Caco-2 (cell line): ENCODE measurements at regions not wholly inside any gene's neighbourhood (a gene's known extent, or its start where the extent isn't known, plus 50 kb on each side); places are given as distances from the start of the nearest gene placed in this dataset.

Experiments
- BruUV-seq: library from RNA; stranded (reverse); fragments of 400-500 nt; replicated peaks from 2 replicates; lab custom pipeline; 2021; lab: Mats Ljungman, UMichigan
- CTCF ChIA-PET: fragments of 300-600 bp; sonication (Branson Sonifier 250); formaldehyde crosslinking; loops from one replicate; lab custom pipeline; 2022; ENCODE audit warnings: antibody characterized with exemption; lab: Charles Lee
- POLR2A ChIA-PET: fragments of 300-600 bp; sonication (Branson Sonifier 250); formaldehyde crosslinking; loops from one replicate; lab custom pipeline; 2022; ENCODE audit warnings: antibody characterized with exemption; lab: Charles Lee
- DNase-seq, 2 experiments: peaks; one replicate each; pipeline versions ENCODE4 v3.0.0 to v3.0.0-alpha.2; 2020 to 2022
- H3K27me3 ChIP-seq: replicated peaks from 2 replicates; pipeline ENCODE4 v1.6.0; 2011; ENCODE audit warnings: low read length; ENCODE audit not compliant: control insufficient read depth, insufficient read depth
- H3K36me3 ChIP-seq: 2 replicates; pipeline ENCODE4 v1.5.1; 2011; ENCODE audit warnings: low read length; ENCODE audit not compliant: control insufficient read depth, insufficient read depth
- H3K4me1 ChIP-seq: fragments of 250-450 bp; sonication (Bioruptor Pico); 2 replicates; pipeline ENCODE4 v1.5.1; 2020; ENCODE audit warnings: mild to moderate bottlenecking
- H3K4me3 ChIP-seq: 2 replicates; pipeline ENCODE4 v1.5.1; 2011; ENCODE audit warnings: low read depth, mild to moderate bottlenecking, control low read depth, low read length
- H3K9me3 ChIP-seq: fragments of 250-450 bp; sonication (Bioruptor Pico); 2 replicates; pipeline ENCODE4 v1.5.1; 2020; ENCODE audit warnings: mild to moderate bottlenecking, moderate library complexity
- H3K27ac Mint-ChIP-seq: one replicate; pipeline ENCODE4 v1.8.0; 2022; ENCODE audit warnings: mixed read lengths; ENCODE audit not compliant: unreplicated experiment
- H3K27me3 Mint-ChIP-seq: one replicate; pipeline ENCODE4 v1.8.0; 2022; ENCODE audit warnings: mixed read lengths; ENCODE audit not compliant: insufficient read depth, unreplicated experiment
- H3K36me3 Mint-ChIP-seq: one replicate; pipeline ENCODE4 v1.8.0; 2022; ENCODE audit warnings: mild to moderate bottlenecking, mixed read lengths; ENCODE audit not compliant: insufficient read depth, unreplicated experiment
- H3K4me1 Mint-ChIP-seq: one replicate; pipeline ENCODE4 v1.8.0; 2022; ENCODE audit warnings: low read depth, mixed read lengths; ENCODE audit not compliant: unreplicated experiment
- H3K4me3 Mint-ChIP-seq: one replicate; pipeline ENCODE4 v1.8.0; 2022; ENCODE audit warnings: mild to moderate bottlenecking, moderate library complexity, mixed read lengths; ENCODE audit not compliant: unreplicated experiment
- H3K9me3 Mint-ChIP-seq: one replicate; pipeline ENCODE4 v1.8.0; 2022; ENCODE audit warnings: mixed read lengths; ENCODE audit not compliant: unreplicated experiment
- intact Hi-C: fragments of 100-400 bp; cut with micrococcal nuclease; formaldehyde crosslinking; loops from one replicate; pipeline ENCODE4 v1.10.0; 2022; ENCODE audit not compliant: unreplicated experiment
- TF ChIP-seq, protein P1 (sequence below), 2 experiments: fragments of 200-600 bp in 1 of 2; IDR thresholded peaks; 1 replicate in 1 of 2; 2 replicates in 1 of 2; pipeline versions ENCODE4 v1.5.1 to v1.8.0; 2011 to 2022; ENCODE audit warnings: antibody characterized with exemption in 1 of 2, control low read depth in 1 of 2, inconsistent platforms in 1 of 2, low read depth in 1 of 2, low read length in 1 of 2, mild to moderate bottlenecking in 1 of 2, moderate library complexity in 1 of 2; ENCODE audit not compliant: insufficient read depth in 1 of 2, severe bottlenecking in 1 of 2, unreplicated experiment in 1 of 2

DNA sequence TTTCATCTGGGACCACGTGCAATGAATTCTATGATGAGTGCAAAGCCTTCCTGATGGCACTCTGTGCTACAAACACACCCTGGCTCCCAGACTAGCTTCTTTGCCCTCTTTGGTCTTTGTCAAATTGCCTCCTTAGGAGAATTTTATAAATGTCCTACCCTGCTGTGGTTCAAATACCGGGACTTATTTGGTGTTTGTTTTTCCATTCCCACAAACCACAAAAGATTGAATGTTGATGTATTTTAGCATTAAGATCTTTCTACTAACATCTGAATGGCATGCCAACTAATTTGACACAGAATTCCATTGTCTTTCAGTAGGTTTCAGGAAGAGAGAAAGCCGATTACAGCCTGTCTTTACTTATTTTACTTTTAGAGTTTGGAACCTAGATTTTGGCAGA, 424.2 kb upstream of the SLC35B3 start:
- POLR2A ChIA-PET = no interaction called here
- Mint-ChIP-seq H3K27me3 (no peaks in the 10 kb centered on the region), H3K9me3 (no peaks in the 10 kb centered on the region), H3K4me3 (no peak overlapping the region), H3K27ac (no peak overlapping the region), H3K4me1 (peaks cover 8% of the 10 kb centered on the region), H3K36me3 (no peaks in the 10 kb centered on the region)
- TF ChIP-seq, protein P1, sequence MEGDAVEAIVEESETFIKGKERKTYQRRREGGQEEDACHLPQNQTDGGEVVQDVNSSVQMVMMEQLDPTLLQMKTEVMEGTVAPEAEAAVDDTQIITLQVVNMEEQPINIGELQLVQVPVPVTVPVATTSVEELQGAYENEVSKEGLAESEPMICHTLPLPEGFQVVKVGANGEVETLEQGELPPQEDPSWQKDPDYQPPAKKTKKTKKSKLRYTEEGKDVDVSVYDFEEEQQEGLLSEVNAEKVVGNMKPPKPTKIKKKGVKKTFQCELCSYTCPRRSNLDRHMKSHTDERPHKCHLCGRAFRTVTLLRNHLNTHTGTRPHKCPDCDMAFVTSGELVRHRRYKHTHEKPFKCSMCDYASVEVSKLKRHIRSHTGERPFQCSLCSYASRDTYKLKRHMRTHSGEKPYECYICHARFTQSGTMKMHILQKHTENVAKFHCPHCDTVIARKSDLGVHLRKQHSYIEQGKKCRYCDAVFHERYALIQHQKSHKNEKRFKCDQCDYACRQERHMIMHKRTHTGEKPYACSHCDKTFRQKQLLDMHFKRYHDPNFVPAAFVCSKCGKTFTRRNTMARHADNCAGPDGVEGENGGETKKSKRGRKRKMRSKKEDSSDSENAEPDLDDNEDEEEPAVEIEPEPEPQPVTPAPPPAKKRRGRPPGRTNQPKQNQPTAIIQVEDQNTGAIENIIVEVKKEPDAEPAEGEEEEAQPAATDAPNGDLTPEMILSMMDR (IDR thresholded peaks at IDR 0.05; ENCODE audit: insufficient read depth in 1 of 2, low read depth in 1 of 2, low read length in 1 of 2, severe bottlenecking in 1 of 2, unreplicated experiment in 1 of 2) = no peak
- intact Hi-C loops = no loop called here
- CTCF ChIA-PET = no interaction called here
- Histone ChIP-seq H3K36me3 (no peaks in the 10 kb centered on the region), H3K27me3 (no peaks in the 10 kb centered on the region), H3K4me1 (peaks cover 17% of the 10 kb centered on the region), H3K4me3 (no peak overlapping the region), H3K9me3 (no peaks in the 10 kb centered on the region)
- DNase-seq = no peak
- no TSS peak for BruUV-seq

DNA sequence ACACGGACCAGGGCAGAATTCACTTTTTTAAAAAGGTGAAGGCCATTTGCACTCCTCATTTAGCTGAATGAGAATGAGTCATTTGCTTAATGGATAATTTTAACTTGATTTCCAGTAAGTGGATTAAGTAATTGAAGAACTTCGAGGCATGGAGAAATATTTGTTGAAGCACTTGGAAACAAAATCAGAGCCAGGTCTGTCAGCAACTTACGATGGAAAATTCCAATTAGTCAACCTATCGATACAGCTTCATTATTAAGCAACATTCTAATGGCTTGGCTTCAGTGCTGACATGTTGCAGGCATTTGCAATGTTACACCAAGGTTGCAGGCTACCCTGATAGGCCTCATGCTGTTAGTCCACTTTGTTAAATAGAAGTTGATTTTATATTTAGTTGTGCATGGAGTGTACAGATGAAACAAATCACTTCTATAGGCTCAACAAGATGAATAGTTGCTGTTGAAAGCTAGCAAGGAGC, 423.5 kb upstream of the SLC35B3 start:
- Mint-ChIP-seq H3K4me3 (no peak overlapping the region), H3K27ac (no peak overlapping the region), H3K27me3 (no peaks in the 10 kb centered on the region), H3K9me3 (no peaks in the 10 kb centered on the region), H3K4me1 (peaks cover 11% of the 10 kb centered on the region), H3K36me3 (no peaks in the 10 kb centered on the region)
- Histone ChIP-seq H3K27me3 (no peaks in the 10 kb centered on the region), H3K4me1 (peaks cover 17% of the 10 kb centered on the region), H3K36me3 (no peaks in the 10 kb centered on the region), H3K4me3 (no peak overlapping the region), H3K9me3 (no peaks in the 10 kb centered on the region)
- CTCF ChIA-PET = no interaction called here
- TF ChIP-seq, protein P1 (IDR thresholded peaks at IDR 0.05; ENCODE audit: insufficient read depth in 1 of 2, low read depth in 1 of 2, low read length in 1 of 2, severe bottlenecking in 1 of 2, unreplicated experiment in 1 of 2) = no peak
- intact Hi-C loops = no loop called here
- POLR2A ChIA-PET = interaction anchor here (0.6 kb wide), 1 partner anchor 624 kb away, joined by 4 read pairs; no protein-coding TSS in a partner anchor
- no peak for DNase-seq
- no TSS peak for BruUV-seq

DNA sequence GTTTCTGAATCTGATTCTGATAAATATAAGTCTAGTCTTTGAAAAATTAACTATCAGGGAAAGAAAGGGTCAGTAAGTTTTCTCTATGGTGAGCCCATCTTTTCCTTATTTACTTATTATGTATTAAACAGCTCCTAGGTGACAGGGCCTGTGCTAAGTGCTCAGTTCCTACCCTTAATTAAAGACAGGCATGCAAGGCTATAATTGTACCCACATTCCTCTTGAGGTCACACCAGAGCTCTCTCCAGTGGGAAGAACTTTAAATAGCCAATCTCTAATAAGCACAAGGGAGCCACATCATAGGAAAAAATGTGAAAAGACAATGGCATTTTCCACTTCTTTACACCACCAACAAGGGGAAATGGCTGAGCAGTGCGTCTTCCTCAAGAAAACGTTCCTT, 421.8 kb upstream of the SLC35B3 start:
- POLR2A ChIA-PET = no interaction called here
- no peak overlapping the region for H3K27ac Mint-ChIP-seq

More for the DNA sequence above, 421.8 kb upstream of the SLC35B3 start:
- H3K27me3 Mint-ChIP-seq = no peaks in the 10 kb centered on the region
- DNase-seq = no peak
- CTCF ChIA-PET = no interaction called here
- peaks cover 29% of the 10 kb centered on the region for H3K4me1 ChIP-seq
- H3K9me3 ChIP-seq = no peaks in the 10 kb centered on the region
- no peaks in the 10 kb centered on the region for H3K9me3 Mint-ChIP-seq
- no peaks in the 10 kb centered on the region for H3K36me3 ChIP-seq
- H3K4me3 Mint-ChIP-seq = no peak overlapping the region
- H3K4me3 ChIP-seq = no peak overlapping the region
- intact Hi-C loops = no loop called here
- no peaks in the 10 kb centered on the region for H3K36me3 Mint-ChIP-seq
- TF ChIP-seq, protein P1 (IDR thresholded peaks at IDR 0.05; ENCODE audit: insufficient read depth in 1 of 2, low read depth in 1 of 2, low read length in 1 of 2, severe bottlenecking in 1 of 2, unreplicated experiment in 1 of 2) = no peak
- BruUV-seq = no TSS peak
- H3K4me1 Mint-ChIP-seq = peaks cover 21% of the 10 kb centered on the region
- no peaks in the 10 kb centered on the region for H3K27me3 ChIP-seq
